Left lobe of liver (tissue), 2 donors: ENCODE measurements at regions not wholly inside any gene's neighbourhood (a gene's known extent, or its start where the extent isn't known, plus 50 kb on each side); places are given as distances from the start of the nearest gene placed in this dataset.
"Not testable (repeated sequence)": the region's sequence is repeated elsewhere in the genome, so short reads cannot be mapped to it uniquely, and the experiment has no call there.

ENCODE experiments used
- ATAC-seq: fragments of 200-7000 bp; cut with Tn5 transposase; one replicate; pipeline ENCODE4 v1.9.1; 2020; ENCODE audit warnings: mild to moderate bottlenecking, moderate library complexity
- DNase-seq: peaks from one replicate; pipeline ENCODE4 v3.0.0-alpha.2; 2020; ENCODE audit warnings: low spot score
- donor health status: DM: no; HTN: no; CAD: no; lungs with moderate emphysema.
- donor health status: DM: no; HTN: yes; CAD: no.

DNA sequence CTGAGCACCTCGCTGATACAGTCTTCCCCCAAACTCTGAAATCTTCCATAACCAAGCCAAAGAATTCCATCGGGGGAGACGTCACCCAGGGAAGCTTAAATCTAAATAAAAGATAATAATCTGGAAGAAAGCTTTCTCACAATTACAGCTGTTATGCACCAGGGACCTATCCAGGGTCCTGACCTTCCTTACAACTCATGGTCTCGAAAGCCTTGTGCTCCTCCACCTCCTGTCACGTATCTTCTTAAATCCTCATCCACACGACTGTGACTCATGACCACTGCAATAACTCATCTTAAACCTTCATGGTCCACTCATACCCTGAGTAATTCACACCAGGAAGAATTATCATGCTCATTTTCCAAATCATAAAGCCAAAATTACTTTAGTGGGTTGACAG is 166.8 kb upstream of the FRG1 start:
- ATAC-seq (no peak), DNase-seq (no peak)

DNA sequence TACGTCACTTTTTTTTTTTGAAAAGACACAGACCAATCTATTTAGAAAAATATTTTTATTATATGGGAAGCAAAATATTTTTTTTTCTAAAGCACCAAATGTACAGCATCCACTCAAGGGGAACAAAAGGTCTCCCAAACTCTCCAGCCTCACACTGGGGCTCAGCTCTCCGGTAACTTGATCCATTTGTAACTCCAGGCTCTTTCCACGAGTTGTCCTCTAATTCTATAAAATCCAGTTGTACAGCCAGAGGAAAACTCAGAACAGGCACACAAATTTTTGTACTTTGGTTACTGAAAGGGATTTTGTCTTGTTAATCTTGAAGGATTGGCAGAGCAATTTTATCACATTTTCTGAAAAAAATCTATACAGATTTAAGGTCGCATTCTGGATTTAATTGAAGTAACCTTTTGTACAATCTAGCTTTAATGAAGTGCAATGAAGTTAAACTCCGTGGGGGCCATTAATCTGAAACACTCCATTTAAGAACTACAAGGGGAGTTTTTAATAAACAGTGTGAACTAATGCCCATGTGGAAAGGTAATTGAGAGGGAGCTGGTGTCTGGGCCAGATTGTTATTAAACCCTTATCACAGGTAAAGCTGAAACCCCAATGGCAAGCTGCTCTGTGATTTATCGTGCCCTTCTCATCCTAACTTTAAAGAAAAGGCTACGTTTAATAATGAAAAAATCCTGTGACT is 161.2 kb upstream of the FRG1 start:
- DNase-seq (no peak), ATAC-seq (no peak)

DNA sequence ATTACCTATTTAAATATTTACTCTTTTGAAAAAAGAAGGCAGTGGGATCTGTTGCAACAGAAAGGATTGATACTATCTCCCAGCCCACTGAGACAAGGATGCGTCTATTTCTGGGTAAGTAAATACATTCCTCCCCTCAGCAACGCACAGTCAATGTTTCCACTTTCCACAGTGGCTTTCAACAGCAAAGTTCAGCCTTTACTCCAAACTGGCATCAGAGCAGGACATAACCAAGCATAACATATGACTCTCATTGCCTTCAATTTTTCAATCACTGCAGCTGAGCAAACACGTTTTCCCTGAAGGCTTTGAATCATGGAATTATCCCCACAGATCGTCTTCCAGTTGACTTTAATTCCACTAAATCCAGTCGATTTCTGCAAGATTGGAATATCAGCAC is 160.3 kb upstream of the FRG1 start:
- no peak for DNase-seq
- no peak for ATAC-seq

- ATAC-seq (no peak), DNase-seq (no peak)
These were observed 156.0 kb upstream of the FRG1 start for GRCh38 chr4:189784651-189785050.

GRCh38 chr4:189785257-189785656 is 155.4 kb upstream of the FRG1 start:
- no peak for DNase-seq

GRCh38 chr4:189786447-189786846 is 154.2 kb upstream of the FRG1 start:
- DNase-seq (no peak), ATAC-seq (no peak)

More at GRCh38 chr4:189785257-189785656, 155.4 kb upstream of the FRG1 start:
- no peak for ATAC-seq

- ATAC-seq: no peak
- DNase-seq: no peak
These were observed 153.2 kb upstream of the FRG1 start for GRCh38 chr4:189787216-189788031.

- ATAC-seq: peak; percentile 100
- DNase-seq: peak; percentile 69
These were observed 147.6 kb upstream of the FRG1 start for GRCh38 chr4:189792924-189793618.

DNA sequence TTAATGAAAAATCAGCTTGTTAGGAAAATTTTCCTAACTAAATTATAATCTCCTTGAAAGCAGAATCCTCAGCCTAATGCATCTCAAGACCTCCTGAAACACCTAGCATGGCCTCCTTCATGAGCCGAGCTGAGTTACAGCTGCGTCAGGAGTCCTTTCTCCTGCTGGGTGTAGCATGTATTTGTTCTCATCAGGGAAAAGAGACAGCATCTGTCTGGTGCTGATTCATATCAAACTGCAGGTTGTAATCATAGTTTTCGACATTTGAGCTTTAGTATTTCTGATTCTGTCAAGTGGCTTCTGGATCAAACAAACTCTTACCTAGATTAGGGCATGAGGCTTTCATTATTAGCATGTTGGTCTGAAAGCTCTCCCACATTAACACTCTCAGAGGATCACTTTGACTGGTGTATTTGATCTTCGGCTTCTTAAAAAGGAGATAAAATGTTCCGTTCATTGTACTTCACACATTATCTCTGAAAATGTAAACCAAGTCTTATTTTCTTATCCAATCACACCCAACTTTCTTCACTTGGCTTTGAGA is 140.1 kb upstream of the FRG1 start:
- DNase-seq (no peak), ATAC-seq (no peak)

- ATAC-seq (no peak), DNase-seq (no peak)
These were observed 137.8 kb upstream of the FRG1 start for GRCh38 chr4:189802884-189803283.

DNA sequence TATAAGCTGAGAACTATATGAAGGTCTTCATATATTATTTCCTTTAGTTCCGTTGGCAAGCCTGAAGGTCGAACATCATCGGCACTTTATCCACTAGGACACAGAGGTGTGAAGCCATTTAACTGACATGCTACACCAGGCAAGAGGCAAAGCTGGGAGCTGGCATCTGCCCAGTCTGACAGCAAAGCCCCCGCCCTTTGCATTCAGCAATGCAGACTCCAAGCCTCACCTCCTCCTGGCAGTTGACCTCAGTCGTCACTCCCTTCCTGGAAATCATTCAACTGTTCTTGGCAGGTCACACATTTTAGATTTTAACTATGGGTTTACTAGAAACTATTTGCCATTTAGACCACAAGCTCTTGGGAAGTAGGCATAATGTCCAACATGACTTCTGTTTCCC is 135.8 kb upstream of the FRG1 start:
- ATAC-seq (no peak), DNase-seq (no peak)

DNA sequence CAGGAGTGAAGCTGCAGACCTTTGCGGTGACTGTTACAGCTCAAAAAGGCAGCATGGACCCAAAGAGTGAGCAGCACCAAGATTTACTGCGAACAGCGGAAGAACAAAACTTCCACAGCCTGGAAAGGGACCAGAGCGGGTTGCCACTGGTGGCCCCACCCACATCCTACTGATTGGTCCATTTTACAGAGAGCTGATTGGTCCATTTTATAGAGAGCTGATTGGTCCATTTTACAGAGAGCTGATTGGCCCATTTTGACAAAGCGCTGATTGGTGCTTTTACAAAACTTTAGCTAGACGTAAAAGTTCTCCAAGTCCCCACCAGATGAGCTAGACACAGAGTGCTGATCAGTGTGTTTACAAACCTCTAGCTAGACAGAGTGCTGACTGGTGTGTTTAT is 134.2 kb upstream of the FRG1 start:
- ATAC-seq: no peak
- DNase-seq: no peak

DNA sequence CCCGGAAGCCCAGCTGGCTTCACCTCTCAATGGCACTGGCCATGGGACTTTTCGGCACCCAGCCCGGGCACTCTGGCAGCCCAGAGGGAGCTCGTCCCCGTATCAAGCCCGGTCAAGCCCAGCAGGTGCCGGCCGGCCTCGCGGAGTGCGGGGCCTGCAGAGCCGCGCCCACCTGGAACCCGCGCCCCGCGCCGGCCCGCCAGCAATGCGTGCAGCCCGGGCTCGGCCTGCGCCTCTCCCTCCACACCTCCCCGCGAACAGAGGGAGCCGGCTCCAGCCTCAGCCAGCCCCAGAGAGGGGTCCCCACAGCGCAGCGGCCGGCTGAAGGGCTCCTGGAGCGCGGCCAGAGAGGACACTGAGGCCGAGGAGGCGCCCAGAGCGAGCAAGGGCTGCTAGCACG is 133.6 kb upstream of the FRG1 start:
- ATAC-seq (no peak), DNase-seq (no peak)

GRCh38 chr4:189809241-189809735 is 131.4 kb upstream of the FRG1 start:
- ATAC-seq (no peak), DNase-seq (no peak)

DNA sequence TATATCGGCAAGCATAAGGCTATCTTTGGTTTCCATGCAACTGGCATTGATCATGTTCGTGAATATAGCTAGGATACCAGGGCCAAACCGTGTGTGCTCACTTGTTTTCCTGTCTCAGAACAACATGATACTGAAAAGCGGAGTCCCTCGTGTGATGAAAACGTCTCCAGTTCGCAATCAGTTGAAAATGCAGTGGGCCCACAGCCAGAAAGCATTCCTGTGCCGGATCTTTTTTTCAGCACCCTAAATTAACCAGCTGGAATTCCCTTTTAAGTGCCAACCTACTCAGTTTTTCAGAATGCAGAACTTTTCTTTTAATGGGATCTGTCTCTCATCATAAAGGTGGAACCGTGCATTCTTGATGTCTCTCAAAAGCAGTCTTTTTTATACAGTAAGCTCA is 130.8 kb upstream of the FRG1 start:
- no peak for DNase-seq
- ATAC-seq: no peak

DNA sequence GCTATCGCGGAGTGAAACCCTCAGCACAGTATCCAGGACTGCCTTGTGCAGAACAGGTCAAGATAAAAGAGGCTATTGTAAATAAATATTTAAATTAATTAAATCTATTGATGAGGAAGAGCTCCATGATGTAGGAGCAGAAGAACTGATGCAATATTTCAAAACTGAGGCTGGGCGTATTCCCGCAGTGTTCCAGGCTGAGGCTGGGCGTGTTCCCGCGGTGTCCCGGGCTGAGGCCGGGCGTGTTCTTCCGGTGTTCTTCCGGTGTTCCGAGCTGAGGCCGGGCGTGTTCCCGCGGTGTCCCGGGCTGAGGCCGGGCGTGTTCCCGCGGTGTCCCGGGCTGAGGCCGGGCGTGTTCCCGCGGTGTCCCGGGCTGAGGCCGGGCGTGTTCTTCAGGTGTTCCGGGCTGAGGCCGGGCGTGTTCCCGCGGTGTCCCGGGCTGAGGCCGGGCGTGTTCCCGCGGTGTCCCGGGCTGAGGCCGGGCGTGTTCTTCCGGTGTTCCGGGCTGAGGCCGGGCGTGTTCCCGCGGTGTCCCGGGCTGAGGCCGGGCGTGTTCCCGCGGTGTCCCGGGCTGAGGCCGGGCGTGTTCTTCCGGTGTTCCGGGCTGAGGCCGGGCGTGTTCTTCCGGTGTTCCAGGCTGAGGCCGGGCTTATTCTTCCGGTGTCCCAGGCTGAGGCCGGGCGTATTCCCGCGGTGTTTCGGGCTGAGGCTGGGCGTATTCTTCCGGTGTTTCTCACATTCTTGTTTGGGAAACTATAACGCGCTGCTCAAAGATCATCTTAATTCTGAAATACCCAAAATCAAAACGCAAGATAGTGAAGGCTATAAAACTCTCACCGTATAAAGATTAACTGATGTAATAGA is 130.1 kb upstream of the FRG1 start:
- not testable (repeated sequence) for ATAC-seq, DNase-seq

- DNase-seq: no peak
- ATAC-seq: no peak
These were observed 125.1 kb upstream of the FRG1 start for GRCh38 chr4:189815404-189816192.

DNA sequence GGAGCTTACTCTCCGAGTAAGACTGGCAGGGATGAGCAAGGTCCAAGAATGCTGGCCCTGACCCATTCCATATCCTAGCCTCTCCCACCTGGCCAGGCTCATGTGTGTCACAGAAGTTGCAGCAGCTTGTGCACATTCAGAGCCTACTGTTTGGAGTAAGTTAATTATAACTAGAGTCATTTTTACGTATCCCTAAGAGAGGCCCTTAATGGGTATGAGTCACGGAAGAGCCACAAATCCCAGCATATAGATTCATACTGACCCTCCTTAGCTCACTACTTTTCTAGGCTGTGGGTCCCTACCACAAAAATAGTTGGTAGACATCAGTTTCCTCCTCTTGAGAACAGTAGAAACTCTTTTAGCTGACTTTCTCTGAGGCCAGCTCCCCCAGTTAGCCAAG is 118.3 kb upstream of the FRG1 start:
- DNase-seq (no peak), ATAC-seq (no peak)

DNA sequence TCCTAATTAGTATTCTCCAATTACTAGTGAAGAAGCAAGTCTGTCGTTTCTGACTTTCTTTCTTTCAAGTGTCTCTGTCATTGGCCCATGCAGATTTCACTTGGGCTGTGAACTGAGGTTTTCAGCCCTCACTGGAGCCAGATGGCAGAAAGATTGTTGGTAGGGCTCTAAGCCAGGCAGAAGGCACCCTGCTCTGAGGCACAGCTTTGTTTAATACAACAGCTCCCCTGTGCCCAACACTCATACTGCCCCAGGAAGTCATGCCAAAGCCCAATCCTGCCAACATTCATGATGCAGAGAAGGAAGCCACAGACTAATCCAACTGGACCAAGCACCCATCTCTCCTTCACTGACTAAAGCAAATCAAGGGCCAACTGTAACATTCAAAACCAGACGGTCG is 117.1 kb upstream of the FRG1 start:
- no peak for ATAC-seq
- no peak for DNase-seq

GRCh38 chr4:189825466-189825865 is 115.2 kb upstream of the FRG1 start:
- ATAC-seq: no peak
- no peak for DNase-seq
